H1 (cell line): ENCODE measurements at regions not wholly inside any gene's neighbourhood (a gene's known extent, or its start where the extent isn't known, plus 50 kb on each side); places are given as distances from the start of the nearest gene placed in this dataset.

ENCODE experiments used
- CTCF ChIA-PET: fragments of 300-600 bp; sonication (Branson Sonifier 250); formaldehyde crosslinking; loops from one replicate; lab custom pipeline; 2021; ENCODE audit not compliant: partially characterized antibody; lab: Charles Lee
- POLR2A ChIA-PET: fragments of 300-600 bp; sonication (Branson Sonifier 250); formaldehyde crosslinking; loops from one replicate; lab custom pipeline; 2021; ENCODE audit warnings: inconsistent platforms; ENCODE audit not compliant: partially characterized antibody; lab: Charles Lee
- DNase-seq, 2 experiments: peaks; one replicate each; pipeline versions ENCODE4 v3.0.0 to v3.0.0-alpha.2; 2010 to 2022; ENCODE audit warnings: low spot score in 2 of 2, low read depth in 1 of 2, mixed read lengths in 1 of 2
- FAIRE-seq: peaks from 2 replicates; lab custom pipeline; 2011; peaks lifted over from hg19 to GRCh38; lab: Jason Lieb, UNC
- H2AFZ ChIP-seq: 2 replicates; pipeline ENCODE4 v1.8.1; 2012; ENCODE audit warnings: low read length, inconsistent platforms
- H2AK5ac ChIP-seq: 2 replicates; pipeline ENCODE4 v1.6.1; 2013; ENCODE audit warnings: low read depth, low read length
- H2BK120ac ChIP-seq: replicated peaks from 2 replicates; pipeline ENCODE3; 2013; ENCODE audit warnings: low read depth, low read length, inconsistent platforms
- H2BK12ac ChIP-seq: 2 replicates; pipeline ENCODE4 v1.6.1; 2013; ENCODE audit warnings: low read depth, low read length
- H2BK15ac ChIP-seq: 2 replicates; pipeline ENCODE4 v1.6.1; 2013; ENCODE audit warnings: low read length
- H2BK20ac ChIP-seq: 2 replicates; pipeline ENCODE4 v1.6.1; 2013; ENCODE audit warnings: low read length
- H2BK5ac ChIP-seq: 2 replicates; pipeline ENCODE4 v1.6.1; 2013; ENCODE audit warnings: low read depth, low read length
- H3K14ac ChIP-seq: 2 replicates; pipeline ENCODE4 v1.6.1; 2013; ENCODE audit warnings: inconsistent platforms; ENCODE audit not compliant: insufficient read length
- H3K18ac ChIP-seq: 2 replicates; pipeline ENCODE4 v1.6.1; 2013; ENCODE audit warnings: low read length; ENCODE audit errors: extremely low read depth
- H3K23ac ChIP-seq: 2 replicates; pipeline ENCODE4 v1.6.1; 2013; ENCODE audit warnings: inconsistent platforms; ENCODE audit not compliant: insufficient read length
- H3K23me2 ChIP-seq: 2 replicates; pipeline ENCODE4 v1.6.1; 2013; ENCODE audit warnings: low read depth, low read length
- H3K27ac ChIP-seq: 2 replicates; pipeline ENCODE4 v1.6.1; 2011; ENCODE audit warnings: low read depth, low read length, inconsistent platforms
- H3K27me3 ChIP-seq, 4 experiments: replicated peaks in 1 of 4; 1 replicate in 1 of 4; 2 replicates in 3 of 4; pipeline versions ENCODE4 v1.6.1 to v1.8.1; 2011 to 2013; ENCODE audit warnings: low read length in 3 of 4, mild to moderate bottlenecking in 3 of 4, inconsistent platforms in 2 of 4, mixed read lengths in 2 of 4, moderate library complexity in 1 of 4; ENCODE audit not compliant: control insufficient read depth in 3 of 4, insufficient read depth in 3 of 4; ENCODE audit errors: extremely low read depth in 1 of 4
- H3K36me3 ChIP-seq, 4 experiments: 2 replicates each; pipeline versions ENCODE4 v1.6.1 to v1.8.1; 2011 to 2013; ENCODE audit warnings: mild to moderate bottlenecking in 4 of 4, low read length in 3 of 4, moderate library complexity in 2 of 4, control low read depth in 1 of 4, inconsistent platforms in 1 of 4; ENCODE audit not compliant: insufficient read depth in 4 of 4, control insufficient read depth in 2 of 4
- H3K4ac ChIP-seq: replicated peaks from 2 replicates; pipeline ENCODE3; 2013; ENCODE audit warnings: low read length, low read depth, mixed read lengths, inconsistent platforms; ENCODE audit not compliant: insufficient read length
- H3K4me1 ChIP-seq, 4 experiments: replicated peaks in 1 of 4; 1 replicate in 1 of 4; 2 replicates in 3 of 4; pipeline versions ENCODE4 v1.6.1 to v1.8.1; 2011 to 2013; ENCODE audit warnings: low read length in 3 of 4, inconsistent platforms in 2 of 4, mixed read lengths in 1 of 4; ENCODE audit not compliant: insufficient read depth in 4 of 4, control insufficient read depth in 3 of 4
- H3K4me2 ChIP-seq, 2 experiments: 2 replicates each; pipeline versions ENCODE4 v1.6.1 to v1.8.1; 2011 to 2013; ENCODE audit warnings: low read depth in 2 of 2, low read length in 2 of 2, control low read depth in 1 of 2, inconsistent platforms in 1 of 2, mild to moderate bottlenecking in 1 of 2; ENCODE audit not compliant: insufficient read depth in 1 of 2
- H3K4me3 ChIP-seq, 4 experiments: fragments of 200-600, 300-600 bp in 1 of 4; sonication (generic), shearing (Covaris generic), sonication (Bioruptor Twin) in 1 of 4; 2 replicates each; pipeline versions ENCODE4 v1.5.1 to v1.8.1; 2011 to 2016; ENCODE audit warnings: low read length in 4 of 4, low read depth in 3 of 4, control low read depth in 2 of 4, inconsistent platforms in 2 of 4, mild to moderate bottlenecking in 2 of 4, mixed read lengths in 1 of 4, moderate library complexity in 1 of 4; ENCODE audit not compliant: insufficient read depth in 2 of 4; ENCODE audit errors: extremely low read depth in 1 of 4
- H3K56ac ChIP-seq: replicated peaks from 2 replicates; pipeline ENCODE3; 2013; ENCODE audit warnings: low read depth, mild to moderate bottlenecking, mixed read lengths, low read length, inconsistent platforms; ENCODE audit not compliant: insufficient read length
- H3K79me1 ChIP-seq: 2 replicates; pipeline ENCODE4 v1.6.1; 2013; ENCODE audit warnings: low read depth, low read length, control low read depth
- H3K79me2 ChIP-seq, 2 experiments: 2 replicates each; pipeline versions ENCODE4 v1.6.1 to v1.8.1; 2012 to 2013; ENCODE audit warnings: low read length in 2 of 2, mild to moderate bottlenecking in 2 of 2, inconsistent platforms in 1 of 2; ENCODE audit not compliant: insufficient read depth in 2 of 2, control insufficient read depth in 1 of 2
- H3K9ac ChIP-seq, 4 experiments: replicated peaks in 1 of 4; 1 replicate in 1 of 4; 2 replicates in 3 of 4; pipeline versions ENCODE4 v1.6.1 to v1.8.1; 2011 to 2013; ENCODE audit warnings: low read depth in 3 of 4, low read length in 3 of 4, control low read depth in 2 of 4, mild to moderate bottlenecking in 2 of 4, moderate library complexity in 2 of 4, inconsistent platforms in 1 of 4; ENCODE audit errors: extremely low read depth in 1 of 4
- H3K9me3 ChIP-seq, 2 experiments: 2 replicates each; pipeline versions ENCODE4 v1.6.1 to v1.8.1; 2012 to 2013; ENCODE audit warnings: mild to moderate bottlenecking in 2 of 2, moderate library complexity in 2 of 2, control low read depth in 1 of 2, inconsistent platforms in 1 of 2, low read depth in 1 of 2, low read length in 1 of 2, mixed read lengths in 1 of 2; ENCODE audit not compliant: insufficient read depth in 2 of 2
- H4K20me1 ChIP-seq, 2 experiments: replicated peaks in 1 of 2; 2 replicates each; pipeline versions ENCODE3 to v1.8.1; 2011 to 2013; ENCODE audit warnings: inconsistent platforms in 2 of 2, low read length in 2 of 2, mild to moderate bottlenecking in 1 of 2; ENCODE audit not compliant: insufficient read depth in 2 of 2, control insufficient read depth in 1 of 2
- H4K5ac ChIP-seq: 2 replicates; pipeline ENCODE4 v1.6.1; 2013; ENCODE audit warnings: low read length, low read depth, mixed read lengths, inconsistent platforms; ENCODE audit not compliant: insufficient read length
- H4K8ac ChIP-seq: 2 replicates; pipeline ENCODE4 v1.8.0; 2013; ENCODE audit warnings: mild to moderate bottlenecking, moderate library complexity, low read length, inconsistent platforms; ENCODE audit not compliant: insufficient read depth; ENCODE audit errors: extremely low read depth
- H4K91ac ChIP-seq: replicated peaks from 2 replicates; pipeline ENCODE3; 2013; ENCODE audit warnings: low read length, mixed read lengths, inconsistent platforms; ENCODE audit not compliant: insufficient read length
- CBX8 ChIP-seq: fragments of 300-800, 300-1000 bp; sonication (generic); IDR thresholded peaks from 2 replicates; pipeline ENCODE4 v1.7.1; 2016; ENCODE audit warnings: low read depth, low read length, borderline replicate concordance
- EGR1 ChIP-seq: IDR thresholded peaks from 2 replicates; pipeline ENCODE4 v1.6.1; 2011; ENCODE audit warnings: low read depth, low read length, borderline replicate concordance
- GTF2F1 ChIP-seq: IDR thresholded peaks from 2 replicates; pipeline ENCODE4 v1.6.1; 2012; ENCODE audit warnings: low read depth, low read length, improper control_type of control experiment, borderline replicate concordance
- KDM4A ChIP-seq: IDR thresholded peaks from one replicate; pipeline ENCODE4 v1.7.1; 2012; ENCODE audit warnings: low read depth, mild to moderate bottlenecking, moderate library complexity, low read length, inconsistent platforms; ENCODE audit not compliant: severe bottlenecking
- POU5F1 ChIP-seq: IDR thresholded peaks from 2 replicates; pipeline ENCODE4 v1.6.1; 2011; ENCODE audit warnings: low read depth, mild to moderate bottlenecking, low read length, moderate library complexity
- ZNF274 ChIP-seq: IDR thresholded peaks from 2 replicates; pipeline ENCODE4 v1.7.0; 2012; ENCODE audit warnings: low read length, borderline replicate concordance; ENCODE audit errors: extremely low read depth
- WGBS, 2 experiments: shearing (Covaris generic) in 1 of 2; methylation state at CpG; one replicate each; pipeline versions ENCODE4 v1.1.6 to v1.1.7; 2013 to 2015; ENCODE audit warnings: low lambda C conversion rate in 2 of 2, mixed read lengths in 2 of 2, inconsistent platforms in 1 of 2, low coverage in 1 of 2, missing lambda C conversion rate in 1 of 2; ENCODE audit not compliant: insufficient replicate concordance in 2 of 2, insufficient coverage in 1 of 2, insufficient read length in 1 of 2; ENCODE audit errors: extremely low coverage in 1 of 2, missing lambda C conversion rate in 1 of 2; 5-methylcytosine and 5-hydroxymethylcytosine counted together

DNA sequence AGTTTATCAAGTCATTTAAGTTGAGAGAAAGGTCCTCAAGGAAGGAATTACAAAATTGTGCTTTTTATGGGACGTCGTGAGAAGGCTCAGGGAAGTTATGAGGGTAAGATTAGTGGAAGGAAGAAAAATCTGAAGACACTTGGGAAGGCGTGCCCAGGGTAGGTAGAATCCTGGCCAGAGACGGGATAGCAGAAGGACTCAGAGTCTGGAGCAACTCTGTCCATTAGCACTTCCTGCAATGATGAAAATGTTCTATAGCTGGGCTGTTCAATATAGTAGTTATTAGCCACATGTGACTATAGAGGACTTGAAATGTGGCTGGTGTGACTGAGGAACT, 271.0 kb upstream of the ZPLD1 start:
- Histone ChIP-seq H2BK20ac (no peak overlapping the region), H4K5ac (no peak overlapping the region), H3K23me2 (no peaks in the 10 kb centered on the region), H3K27ac (no peak overlapping the region), H3K23ac (no peak overlapping the region), H3K4ac (no peak overlapping the region), H3K36me3 (no peaks in the 10 kb centered on the region), H2BK5ac (no peak overlapping the region), H2AK5ac (no peak overlapping the region), H2AFZ (no peak overlapping the region), H3K79me1 (no peaks in the 10 kb centered on the region), H3K56ac (no peak overlapping the region), H4K20me1 (no peaks in the 10 kb centered on the region), H3K27me3 (no peaks in the 10 kb centered on the region), H4K91ac (no peak overlapping the region), H2BK15ac (no peak overlapping the region), H3K14ac (no peak overlapping the region), H3K4me2 (no peak overlapping the region), H4K8ac (no peak overlapping the region), H3K4me3 (no peak overlapping the region), H3K79me2 (no peaks in the 10 kb centered on the region), H3K9me3 (no peaks in the 10 kb centered on the region), H2BK12ac (no peak overlapping the region), H2BK120ac (no peak overlapping the region), H3K18ac (no peak overlapping the region), H3K4me1 (no peaks in the 10 kb centered on the region), H3K9ac (no peak overlapping the region)
- ChIA-PET POLR2A (no interaction called here), CTCF (no interaction called here)
- FAIRE-seq = no peak
- WGBS, 2 experiments = 76 to 100% methylated on average over 2 to 4 of the region's 4 CpGs
- DNase-seq = no peak
- TF ChIP-seq CBX8 (no peak), POU5F1 (no peak), EGR1 (no peak), ZNF274 (no peak), GTF2F1 (no peak), KDM4A (no peak)
